Left hindlimb (tissue), 1 donor: ENCODE measurements at regions not wholly inside any gene's neighbourhood (a gene's known extent, or its start where the extent isn't known, plus 50 kb on each side); places are given as distances from the start of the nearest gene placed in this dataset.

Experiments used
- DNase-seq: peaks from one replicate; pipeline ENCODE4 v3.0.0-alpha.2; 2018

GRCh38 chrX:109312757-109313156 lies 169.1 kb downstream of the GUCY2F start:
- DNase-seq, result no peak

GRCh38 chrX:109310031-109310430 lies 171.9 kb downstream of the GUCY2F start:
- no peak for DNase-seq

- DNase-seq, result no peak
Measured at GRCh38 chrX:109301177-109301576, 180.7 kb downstream of the GUCY2F start.

- DNase-seq, result no peak
Measured at GRCh38 chrX:109300415-109300814, 181.5 kb downstream of the GUCY2F start.

- no peak for DNase-seq
Measured at GRCh38 chrX:109299091-109299490, 182.8 kb downstream of the GUCY2F start.

GRCh38 chrX:109294097-109294814 lies 187.6 kb downstream of the GUCY2F start:
- no peak for DNase-seq

- no peak for DNase-seq
Measured at GRCh38 chrX:109283870-109284269, 198.0 kb downstream of the GUCY2F start.

- DNase-seq, result no peak
Measured at GRCh38 chrX:109281483-109282275, 200.2 kb downstream of the GUCY2F start.

DNA sequence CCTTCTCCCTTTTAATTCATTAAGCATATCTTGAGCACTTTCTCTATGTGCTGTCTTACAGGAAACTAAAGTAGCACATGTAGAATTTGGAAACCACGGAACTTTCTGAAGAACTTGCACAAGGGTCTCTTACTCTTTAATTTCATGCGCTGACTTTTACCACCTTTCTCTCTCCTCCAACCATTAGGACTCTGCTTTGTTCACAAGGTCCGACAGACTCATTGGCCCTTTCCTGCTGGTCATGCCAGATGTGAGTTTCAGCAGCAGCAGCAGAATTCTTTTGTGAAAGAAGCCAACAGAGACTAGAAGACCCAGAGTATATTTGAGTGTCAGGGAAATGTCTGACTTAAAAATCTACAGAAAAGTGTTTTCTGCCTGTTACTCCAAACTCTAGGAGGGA lies 207.1 kb downstream of the GUCY2F start:
- DNase-seq, result no peak

DNA sequence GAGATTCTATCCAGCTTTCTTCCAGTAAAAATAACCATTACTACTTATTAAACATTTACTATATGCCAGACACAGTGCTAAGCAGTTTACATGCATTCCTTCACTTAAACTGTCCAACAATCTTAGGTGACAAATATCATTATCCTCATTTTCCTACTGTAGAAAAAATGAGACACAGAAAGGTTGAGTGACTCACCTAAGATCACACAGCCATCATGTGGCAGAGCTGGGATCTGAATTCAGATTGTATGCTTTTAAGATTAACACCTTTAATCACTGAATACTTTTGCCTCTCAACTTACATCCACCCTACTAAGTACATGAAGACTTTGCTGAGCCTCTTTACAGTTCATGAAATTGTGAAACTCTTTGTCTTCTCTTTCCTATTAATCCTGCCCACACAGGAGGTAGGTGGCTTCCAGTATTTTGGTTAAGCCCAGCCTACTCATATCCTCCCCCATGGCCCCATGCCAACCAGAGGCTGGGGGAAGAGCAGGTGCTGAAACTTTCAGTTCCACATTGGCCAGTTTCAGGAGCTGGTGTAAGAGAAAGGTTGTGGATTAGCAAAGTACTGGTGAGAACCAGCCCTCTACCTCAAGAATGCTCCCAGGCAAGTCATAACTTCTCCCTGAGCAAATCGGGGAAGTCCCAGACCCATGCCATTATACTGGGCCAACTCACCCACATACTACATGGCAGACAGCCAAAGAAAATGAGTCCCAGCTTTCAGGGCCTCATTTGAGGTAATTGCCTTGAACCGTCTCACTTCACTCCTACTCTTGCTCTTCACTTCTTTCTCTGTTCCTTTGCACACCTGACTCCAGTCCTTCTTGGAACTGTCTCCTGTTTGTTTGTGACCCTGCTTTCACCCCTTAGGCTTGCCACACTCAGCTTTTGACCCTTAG lies 211.1 kb downstream of the GUCY2F start:
- DNase-seq, result no peak

GRCh38 chrX:109268340-109268739 lies 213.5 kb downstream of the GUCY2F start:
- no peak for DNase-seq

GRCh38 chrX:109266034-109266433 lies 215.9 kb downstream of the GUCY2F start:
- DNase-seq, result no peak

DNA sequence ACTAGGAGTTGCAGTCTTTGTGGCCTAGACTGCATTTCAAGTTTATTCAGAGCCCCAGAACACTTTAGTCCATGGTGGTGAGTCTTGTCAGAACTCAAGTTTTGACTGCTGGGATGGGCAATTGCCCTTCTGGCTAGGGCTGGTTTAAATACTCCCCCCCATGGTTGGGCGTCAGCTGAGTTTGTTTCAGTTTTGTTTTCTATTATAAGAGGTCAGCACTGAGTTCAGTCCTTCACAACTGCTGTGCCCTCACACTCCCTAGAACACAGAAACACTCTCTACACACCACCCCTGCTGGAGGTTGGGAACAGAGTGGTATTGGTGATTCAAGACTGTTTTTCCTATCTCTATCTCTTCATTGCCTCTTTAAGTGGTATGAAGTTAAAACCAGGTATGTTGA lies 217.0 kb downstream of the GUCY2F start:
- DNase-seq, result no peak

- DNase-seq, result no peak
Measured at GRCh38 chrX:109261279-109261678, 220.6 kb downstream of the GUCY2F start.

- no peak for DNase-seq
Measured at GRCh38 chrX:109252789-109253188, 229.1 kb downstream of the GUCY2F start.

- no peak for DNase-seq
Measured at GRCh38 chrX:109218761-109219160, 263.1 kb downstream of the GUCY2F start.

- no peak for DNase-seq
Measured at GRCh38 chrX:109199726-109200125, 282.2 kb downstream of the GUCY2F start.

DNA sequence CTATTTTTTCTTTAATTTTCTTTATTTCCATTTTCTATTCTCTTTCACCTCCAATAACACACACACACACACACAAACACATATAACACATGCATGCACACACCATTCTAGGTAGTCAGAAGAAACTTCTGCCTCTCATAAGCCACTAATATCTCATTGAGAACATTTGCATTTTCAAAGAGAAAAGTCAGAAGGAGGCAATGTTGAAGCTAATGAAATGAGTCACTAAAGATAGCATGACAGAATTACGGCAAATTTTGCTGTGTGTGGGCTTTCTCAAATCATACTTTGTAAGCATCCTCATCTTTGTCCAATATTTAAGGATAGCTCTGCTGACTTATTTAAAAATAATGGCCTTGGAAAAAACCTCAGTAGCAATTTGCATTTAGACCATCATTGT lies 291.3 kb downstream of the GUCY2F start:
- no peak for DNase-seq

DNA sequence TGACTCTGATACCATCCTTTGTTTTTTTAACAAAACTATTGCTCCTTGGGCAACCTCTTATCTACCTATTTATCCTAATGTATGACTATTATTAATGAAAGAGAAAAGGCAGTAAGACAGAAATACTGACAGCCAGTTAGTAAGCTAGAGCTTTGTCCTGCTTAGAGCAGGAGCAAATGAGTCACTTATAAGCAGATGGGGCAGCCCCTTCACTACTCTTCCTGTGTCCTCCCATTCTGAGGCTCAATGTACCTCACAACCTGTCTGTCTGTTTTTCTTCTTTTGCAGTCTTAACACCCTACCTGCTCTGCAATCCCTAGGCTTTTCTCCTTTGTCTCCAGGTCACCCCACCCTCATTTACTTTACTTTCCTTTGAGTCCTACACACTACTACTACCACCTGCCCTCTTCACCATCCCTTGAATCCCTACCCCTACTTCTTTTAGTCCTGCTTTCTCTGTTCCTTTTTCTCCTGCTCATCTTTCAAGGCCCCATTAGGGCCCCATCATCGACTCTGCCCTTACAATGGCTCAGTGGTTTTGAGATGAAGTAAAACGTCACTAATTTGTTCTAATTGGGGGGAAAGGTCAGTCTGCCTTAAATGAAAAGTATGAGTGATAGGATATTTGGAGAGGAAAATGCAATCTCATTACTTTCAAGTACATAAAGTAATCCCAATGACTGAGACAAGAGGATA lies 294.3 kb downstream of the GUCY2F start:
- no peak for DNase-seq

- no peak for DNase-seq
Measured at GRCh38 chrX:109186939-109187338, 294.9 kb downstream of the GUCY2F start.

GRCh38 chrX:109184506-109185139 lies 297.3 kb downstream of the GUCY2F start:
- DNase-seq, result no peak

GRCh38 chrX:109172091-109172602 lies 309.7 kb downstream of the GUCY2F start:
- DNase-seq, result no peak
